ENCODE measurements at regions not wholly inside any gene's neighbourhood (a gene's known extent, or its start where the extent isn't known, plus 50 kb on each side); places are given as distances from the start of the nearest gene placed in this dataset.
"Not testable (repeated sequence)": the region's sequence is repeated elsewhere in the genome, so short reads cannot be mapped to it uniquely, and the experiment has no call there.

DNA sequence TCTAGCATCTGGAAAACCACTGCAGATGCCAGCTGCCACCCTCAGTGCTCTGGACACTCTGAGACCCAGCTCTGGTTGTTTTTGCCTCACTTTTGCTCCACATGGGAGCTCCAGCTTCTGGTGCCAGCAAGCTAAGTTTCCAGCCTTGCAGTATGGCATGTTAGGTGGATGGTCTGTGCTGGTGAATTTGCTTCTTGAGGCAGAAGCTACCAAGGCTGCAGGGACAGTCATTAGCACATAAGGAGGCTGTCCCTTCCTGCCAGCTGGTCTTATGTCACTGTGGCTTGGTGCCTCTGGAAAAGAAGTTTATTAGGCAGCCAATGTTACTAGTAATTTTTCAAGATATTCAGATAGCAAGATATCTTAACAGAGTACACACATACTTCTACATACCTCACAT lies 64.2 kb upstream of the CSRP2 start:
- Histone ChIP-seq H3K4me3 (ENCODE audit: low read length) (no peak overlapping the region), H3K4me1 (ENCODE audit: insufficient read depth, low read length) (no peaks in the 10 kb centered on the region), H3K27me3 (ENCODE audit: insufficient read depth, low read length) (no peaks in the 10 kb centered on the region), H3K27ac (ENCODE audit: low read depth, low read length) (no peak overlapping the region), H3K9me3 (ENCODE audit: insufficient read depth, low read depth, low read length) (no peaks in the 10 kb centered on the region), H3K9ac (ENCODE audit: low read depth, low read length) (no peak overlapping the region), H3K36me3 (ENCODE audit: insufficient read depth, low read length) (no peaks in the 10 kb centered on the region)

GRCh38 chr12:76942267-76942666 lies 63.4 kb upstream of the CSRP2 start:
- Histone ChIP-seq H3K9ac (ENCODE audit: low read depth, low read length) (no peak overlapping the region), H3K27ac (ENCODE audit: low read depth, low read length) (no peak overlapping the region), H3K27me3 (ENCODE audit: insufficient read depth, low read length) (no peaks in the 10 kb centered on the region), H3K4me1 (ENCODE audit: insufficient read depth, low read length) (no peaks in the 10 kb centered on the region), H3K9me3 (ENCODE audit: insufficient read depth, low read depth, low read length) (no peaks in the 10 kb centered on the region), H3K36me3 (ENCODE audit: insufficient read depth, low read length) (no peaks in the 10 kb centered on the region), H3K4me3 (ENCODE audit: low read length) (no peak overlapping the region)
- 72% methylated on average over 1 of the region's 1 CpG for WGBS

- Histone ChIP-seq H3K9ac (ENCODE audit: low read depth, low read length) (no peak overlapping the region), H3K27ac (ENCODE audit: low read depth, low read length) (no peak overlapping the region), H3K36me3 (ENCODE audit: insufficient read depth, low read length) (no peaks in the 10 kb centered on the region), H3K9me3 (ENCODE audit: insufficient read depth, low read depth, low read length) (no peaks in the 10 kb centered on the region), H3K27me3 (ENCODE audit: insufficient read depth, low read length) (no peaks in the 10 kb centered on the region), H3K4me1 (ENCODE audit: insufficient read depth, low read length) (no peaks in the 10 kb centered on the region), H3K4me3 (ENCODE audit: low read length) (no peak overlapping the region)
- WGBS: 90% methylated on average over 3 of the region's 3 CpGs
Measured at GRCh38 chr12:76940671-76941445, 62.0 kb upstream of the CSRP2 start.

- Histone ChIP-seq H3K4me1 (ENCODE audit: insufficient read depth, low read length) (no peaks in the 10 kb centered on the region), H3K9ac (ENCODE audit: low read depth, low read length) (no peak overlapping the region), H3K9me3 (ENCODE audit: insufficient read depth, low read depth, low read length) (no peaks in the 10 kb centered on the region), H3K27me3 (ENCODE audit: insufficient read depth, low read length) (no peaks in the 10 kb centered on the region), H3K27ac (ENCODE audit: low read depth, low read length) (no peak overlapping the region), H3K4me3 (ENCODE audit: low read length) (no peak overlapping the region), H3K36me3 (ENCODE audit: insufficient read depth, low read length) (no peaks in the 10 kb centered on the region)
- WGBS: 86% methylated on average over 1 of the region's 1 CpG
Measured at GRCh38 chr12:76939701-76940100, 60.9 kb upstream of the CSRP2 start.

GRCh38 chr12:76936275-76937193 lies 57.7 kb upstream of the CSRP2 start:
- Histone ChIP-seq H3K9ac (ENCODE audit: low read depth, low read length) (no peak overlapping the region), H3K4me3 (ENCODE audit: low read length) (no peak overlapping the region), H3K27ac (ENCODE audit: low read depth, low read length) (no peak overlapping the region), H3K27me3 (ENCODE audit: insufficient read depth, low read length) (no peaks in the 10 kb centered on the region), H3K9me3 (ENCODE audit: insufficient read depth, low read depth, low read length) (no peaks in the 10 kb centered on the region), H3K36me3 (ENCODE audit: insufficient read depth, low read length) (no peaks in the 10 kb centered on the region), H3K4me1 (ENCODE audit: insufficient read depth, low read length) (no peaks in the 10 kb centered on the region)
- 89% methylated on average over 14 of the region's 14 CpGs for WGBS

DNA sequence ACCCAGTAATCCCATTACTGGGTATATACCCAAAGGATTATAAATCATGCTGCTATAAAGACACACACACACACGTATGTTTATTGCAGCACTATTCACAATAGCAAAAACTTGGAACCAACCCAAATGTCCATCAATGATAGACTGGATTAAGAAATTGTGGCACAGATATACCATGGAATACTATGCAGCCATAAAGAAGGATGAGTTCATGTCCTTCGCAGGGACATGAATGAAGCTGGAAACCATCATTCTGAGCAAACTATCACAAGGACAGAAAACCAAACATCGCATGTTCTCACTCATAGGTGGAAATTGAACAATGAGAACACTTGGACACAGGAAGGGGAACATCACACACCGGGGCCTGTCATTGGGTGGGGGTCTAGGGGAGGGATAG lies 54.6 kb upstream of the CSRP2 start:
- not testable (repeated sequence) for H3K4me1 ChIP-seq (ENCODE audit: insufficient read depth, low read length); H3K36me3 ChIP-seq (ENCODE audit: insufficient read depth, low read length); H3K27ac ChIP-seq (ENCODE audit: low read depth, low read length); H3K9ac ChIP-seq (ENCODE audit: low read depth, low read length); H3K27me3 ChIP-seq (ENCODE audit: insufficient read depth, low read length); H3K4me3 ChIP-seq (ENCODE audit: low read length); H3K9me3 ChIP-seq (ENCODE audit: insufficient read depth, low read depth, low read length)
- WGBS: 99% methylated on average over 4 of the region's 4 CpGs

- no peaks in the 10 kb centered on the region for H3K4me1 ChIP-seq (ENCODE audit: insufficient read depth, low read length)
- 70% methylated on average over 2 of the region's 2 CpGs for WGBS
- H3K36me3 ChIP-seq (ENCODE audit: insufficient read depth, low read length): no peaks in the 10 kb centered on the region
- no peaks in the 10 kb centered on the region for H3K9me3 ChIP-seq (ENCODE audit: insufficient read depth, low read depth, low read length)
- no peak overlapping the region for H3K4me3 ChIP-seq (ENCODE audit: low read length)
- no peaks in the 10 kb centered on the region for H3K27me3 ChIP-seq (ENCODE audit: insufficient read depth, low read length)
- H3K9ac ChIP-seq (ENCODE audit: low read depth, low read length): no peak overlapping the region; the same call in 1 of the 2 replicates
- no peak overlapping the region for H3K27ac ChIP-seq (ENCODE audit: low read depth, low read length)
Measured at GRCh38 chr12:76929499-76929898, 50.7 kb upstream of the CSRP2 start.
